PFSK-1 (cell line): ENCODE measurements at regions not wholly inside any gene's neighbourhood (a gene's known extent, or its start where the extent isn't known, plus 50 kb on each side); places are given as distances from the start of the nearest gene placed in this dataset.

ENCODE experiments used
- FOXP2 ChIP-seq: optimal IDR thresholded peaks from 2 replicates; pipeline ENCODE3; 2011; ENCODE audit warnings: borderline replicate concordance, control low read depth, inconsistent platforms; ENCODE audit not compliant: insufficient read depth; ENCODE audit errors: extremely low read length, extremely low read depth
- POLR2AphosphoS5 ChIP-seq: IDR thresholded peaks from 2 replicates; pipeline ENCODE4 v1.6.1; 2012; ENCODE audit warnings: low read depth, mild to moderate bottlenecking, control low read depth, low read length, moderate library complexity
- REST ChIP-seq, 2 experiments: IDR thresholded peaks; 2 replicates each; pipeline versions ENCODE4 v1.6.1 to v1.8.0; 2011 to 2012; ENCODE audit warnings: low read depth in 2 of 2, low read length in 2 of 2, control low read depth in 1 of 2, inconsistent platforms in 1 of 2, mild to moderate bottlenecking in 1 of 2, moderate library complexity in 1 of 2; ENCODE audit not compliant: insufficient read depth in 1 of 2
- SIN3A ChIP-seq: IDR thresholded peaks from 2 replicates; pipeline ENCODE4 v1.6.1; 2012; ENCODE audit warnings: mild to moderate bottlenecking, low read length, moderate library complexity, borderline replicate concordance; ENCODE audit not compliant: insufficient read depth
- TAF1 ChIP-seq: IDR thresholded peaks from 2 replicates; pipeline ENCODE4 v1.6.1; 2012; ENCODE audit warnings: low read length, control low read depth, borderline replicate concordance; ENCODE audit not compliant: insufficient read depth

- TF ChIP-seq TAF1 (no peak), POLR2AphosphoS5 (no peak), REST (IDR thresholded peaks at IDR 0.05; ENCODE audit: insufficient read depth in 1 of 2, low read depth in 2 of 2, low read length in 2 of 2) (no peak), SIN3A (no peak), FOXP2 (no peak)
These were observed 480.0 kb downstream of the MEI4 start for GRCh38 chr6:78132671-78133410.
